Ishikawa (cell line): ENCODE measurements at regions not wholly inside any gene's neighbourhood (a gene's known extent, or its start where the extent isn't known, plus 50 kb on each side); places are given as distances from the start of the nearest gene placed in this dataset.
A peak's percentile ranks its signal among the peaks of the same experiment; 100 is the strongest.

ENCODE experiments used
- CEBPB ChIP-seq: IDR thresholded peaks from 2 replicates; pipeline ENCODE4 v1.6.1; 2012
- CREB1 ChIP-seq: IDR thresholded peaks from 2 replicates; pipeline ENCODE4 v1.6.1; 2012; ENCODE audit warnings: low read depth
- EGR1 ChIP-seq: IDR thresholded peaks from 2 replicates; pipeline ENCODE4 v1.6.1; 2012
- EP300 ChIP-seq: IDR thresholded peaks from 2 replicates; pipeline ENCODE4 v1.6.1; 2012; ENCODE audit warnings: borderline replicate concordance
- FOXM1 ChIP-seq: IDR thresholded peaks from 2 replicates; pipeline ENCODE4 v1.6.1; 2012; ENCODE audit warnings: low read depth, borderline replicate concordance
- MAX ChIP-seq: IDR thresholded peaks from 2 replicates; pipeline ENCODE4 v1.6.1; 2012
- NFIC ChIP-seq: IDR thresholded peaks from 2 replicates; pipeline ENCODE4 v1.6.1; 2012
- RAD21 ChIP-seq: IDR thresholded peaks from 2 replicates; pipeline ENCODE4 v1.6.1; 2012; ENCODE audit warnings: low read depth
- REST ChIP-seq: IDR thresholded peaks from 2 replicates; pipeline ENCODE4 v1.6.1; 2012; ENCODE audit warnings: low read depth, mild to moderate bottlenecking
- TAF1 ChIP-seq: IDR thresholded peaks from 2 replicates; pipeline ENCODE4 v1.6.1; 2012; ENCODE audit warnings: low read depth, mild to moderate bottlenecking
- TCF12 ChIP-seq: IDR thresholded peaks from 2 replicates; pipeline ENCODE4 v1.6.1; 2012; ENCODE audit warnings: low read depth
- TEAD4 ChIP-seq: IDR thresholded peaks from 2 replicates; pipeline ENCODE4 v1.6.1; 2012
- USF1 ChIP-seq: IDR thresholded peaks from 2 replicates; pipeline ENCODE4 v1.6.1; 2012
- YY1 ChIP-seq: IDR thresholded peaks from 2 replicates; pipeline ENCODE4 v1.6.1; 2012; ENCODE audit warnings: low read depth
- ZBTB7A ChIP-seq: IDR thresholded peaks from 2 replicates; pipeline ENCODE4 v1.6.1; 2012; ENCODE audit warnings: low read depth

DNA sequence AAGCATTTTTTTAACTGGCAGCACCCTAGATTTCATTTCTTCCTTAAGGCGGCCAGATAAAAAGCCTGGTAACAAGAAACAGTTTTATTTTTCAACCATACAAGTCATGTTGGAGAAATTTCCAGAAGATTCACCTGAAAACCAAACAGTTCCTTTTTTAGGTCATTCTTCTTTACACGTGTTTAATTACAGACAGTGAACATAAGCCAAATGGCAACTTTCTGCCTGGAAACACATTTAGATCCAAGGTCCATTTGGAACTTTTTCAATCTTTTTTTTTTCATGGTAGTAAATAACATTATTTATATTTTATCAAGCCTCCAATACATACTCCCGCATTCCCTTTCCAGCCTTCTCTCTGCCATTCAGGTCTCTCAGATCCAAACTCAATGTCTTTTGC, 886.1 kb upstream of the MIR17HG start:
- no peak for TF ChIP-seq TEAD4
- TF ChIP-seq MAX: no peak
- TF ChIP-seq REST: no peak
- no peak for TF ChIP-seq ZBTB7A
- no peak for TF ChIP-seq CREB1
- no peak for TF ChIP-seq TCF12
- TF ChIP-seq NFIC: no peak
- no peak for TF ChIP-seq EGR1
- no peak for TF ChIP-seq USF1
- no peak for TF ChIP-seq RAD21
- no peak for TF ChIP-seq CEBPB
- TF ChIP-seq YY1: no peak
- TF ChIP-seq TAF1: no peak
- no peak for TF ChIP-seq FOXM1
- no peak for TF ChIP-seq EP300

DNA sequence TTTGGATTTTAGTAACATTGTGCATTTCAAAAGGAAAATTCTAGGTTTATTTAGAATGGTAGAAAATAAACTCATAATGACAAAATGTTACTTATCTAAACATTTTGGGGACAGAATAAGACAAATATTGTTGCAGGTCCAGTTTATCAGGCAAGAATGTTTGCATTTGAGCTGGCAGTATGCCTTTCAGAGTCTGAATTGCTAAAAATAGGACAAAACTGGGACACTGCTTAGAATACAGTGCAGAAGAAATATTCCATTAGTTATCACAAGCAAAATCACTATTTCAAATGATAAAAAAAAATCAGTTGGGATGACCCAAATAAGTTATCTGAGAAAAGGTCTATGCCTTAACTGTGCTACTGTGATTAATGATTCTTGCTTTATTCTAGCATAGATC, 870.3 kb upstream of the MIR17HG start:
- TF ChIP-seq TCF12 (no peak), CEBPB (no peak), REST (no peak), TEAD4 (no peak), MAX (no peak), FOXM1 (no peak), CREB1 (no peak), TAF1 (no peak), USF1 (no peak), EGR1 (no peak), YY1 (no peak), EP300 (no peak), NFIC (no peak), ZBTB7A (no peak), RAD21 (no peak)

GRCh38 chr13:90483906-90484305, 863.6 kb upstream of the MIR17HG start:
- TF ChIP-seq USF1: no peak
- TF ChIP-seq TEAD4: no peak
- no peak for TF ChIP-seq TAF1
- TF ChIP-seq RAD21: no peak

GRCh38 chr13:90485436-90485835, 862.1 kb upstream of the MIR17HG start:
- TF ChIP-seq TAF1: no peak
- TF ChIP-seq REST: no peak
- TF ChIP-seq EP300: peak; percentile 67; the same call in 1 of the 2 replicates
- no peak for TF ChIP-seq RAD21
- peak; percentile 63; the same call in 1 of the 2 replicates for TF ChIP-seq TEAD4
- no peak for TF ChIP-seq EGR1
- TF ChIP-seq FOXM1: no peak
- TF ChIP-seq MAX: no peak
- TF ChIP-seq USF1: no peak
- TF ChIP-seq TCF12: no peak
- TF ChIP-seq ZBTB7A: no peak
- TF ChIP-seq CEBPB: peak; percentile 49; the same call in 1 of the 2 replicates
- TF ChIP-seq NFIC: 0 out of 2 replicates have a peak, but pooled peaks have one; percentile 46
- TF ChIP-seq YY1: no peak
- TF ChIP-seq CREB1: no peak
